RKO (cell line): ENCODE measurements at regions not wholly inside any gene's neighbourhood (a gene's known extent, or its start where the extent isn't known, plus 50 kb on each side); places are given as distances from the start of the nearest gene placed in this dataset.
A peak's percentile ranks its signal among the peaks of the same experiment; 100 is the strongest.
"Not testable (repeated sequence)": the region's sequence is repeated elsewhere in the genome, so short reads cannot be mapped to it uniquely, and the experiment has no call there.

Source experiments
- DNase-seq: peaks from one replicate; pipeline ENCODE4 v3.0.0-alpha.2; 2016; ENCODE audit warnings: low spot score

- no peak for DNase-seq
These were observed 466.1 kb downstream of the GPAT3 start for GRCh38 chr4:84001876-84002569.

GRCh38 chr4:83996254-83996653 lies 460.3 kb downstream of the GPAT3 start:
- DNase-seq = no peak

- DNase-seq = no peak
These were observed 457.9 kb downstream of the GPAT3 start for GRCh38 chr4:83993774-83994173.

DNA sequence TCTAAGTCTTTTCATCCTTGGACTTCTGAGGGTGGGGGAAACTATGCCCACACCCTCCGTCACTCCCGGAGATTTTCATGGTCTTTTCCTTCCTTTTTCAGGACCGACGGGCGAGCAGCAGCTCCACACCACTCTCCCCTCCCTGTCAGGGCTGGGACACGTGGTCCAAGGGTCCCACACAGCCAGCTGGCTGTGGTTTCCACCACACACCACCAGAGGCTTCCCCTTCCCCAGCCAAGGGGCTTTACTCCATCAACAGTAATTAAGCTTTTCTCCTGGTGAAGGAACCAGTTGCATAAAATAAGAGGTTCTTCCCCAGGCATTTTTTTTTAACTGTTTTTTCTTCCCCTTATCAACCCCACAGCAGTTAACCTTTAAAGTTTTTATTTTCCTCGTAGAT lies 453.9 kb downstream of the GPAT3 start:
- DNase-seq = no peak

GRCh38 chr4:83981156-83981555 lies 445.2 kb downstream of the GPAT3 start:
- no peak for DNase-seq

DNA sequence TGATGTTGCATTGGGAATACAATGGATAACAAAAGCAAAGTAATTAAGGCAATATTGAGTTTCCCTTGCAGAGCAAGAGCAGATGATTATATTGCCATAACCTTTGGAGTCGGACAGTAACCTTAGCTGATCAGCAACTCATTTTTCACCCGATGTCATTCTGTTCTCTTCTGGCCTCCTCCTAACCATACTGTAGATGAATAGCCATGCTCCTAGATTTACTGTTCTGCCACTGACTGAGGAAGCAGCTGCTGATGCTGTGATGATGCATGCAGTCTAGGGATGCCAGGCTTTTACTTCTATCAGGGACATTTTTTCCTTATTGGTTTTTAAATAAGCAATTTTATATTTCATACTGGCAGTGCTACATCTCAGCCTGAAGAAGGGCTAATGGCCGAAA lies 443.9 kb downstream of the GPAT3 start:
- DNase-seq = no peak

GRCh38 chr4:83974111-83974780 lies 438.3 kb downstream of the GPAT3 start:
- peak; percentile 28 for DNase-seq

- no peak for DNase-seq
These were observed 429.2 kb downstream of the GPAT3 start for GRCh38 chr4:83964996-83965541.

GRCh38 chr4:83962492-83962891 lies 426.6 kb downstream of the GPAT3 start:
- DNase-seq = no peak

GRCh38 chr4:83961575-83961974 lies 425.7 kb downstream of the GPAT3 start:
- DNase-seq = peak; percentile 32

DNA sequence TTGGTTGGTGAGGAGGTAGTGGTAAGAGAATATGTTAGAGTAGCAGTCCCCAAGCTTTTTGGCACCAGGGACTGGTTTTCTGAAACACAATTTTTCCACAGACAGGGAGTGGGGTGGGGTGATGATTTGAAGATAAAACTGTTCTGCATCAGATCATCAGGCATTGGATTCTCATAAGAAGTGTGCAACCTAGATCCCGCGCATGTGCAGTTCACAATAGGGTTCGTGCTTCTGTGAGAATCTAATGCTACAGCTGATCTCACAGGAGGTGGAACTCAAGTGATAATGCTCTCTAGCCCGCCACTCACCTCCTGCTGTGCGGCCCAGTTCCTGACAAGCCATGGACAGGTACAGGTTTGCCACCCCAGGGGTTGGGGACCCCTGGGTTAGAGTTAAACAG lies 423.3 kb downstream of the GPAT3 start:
- DNase-seq = no peak

GRCh38 chr4:83947830-83948193 lies 411.9 kb downstream of the GPAT3 start:
- DNase-seq = no peak

DNA sequence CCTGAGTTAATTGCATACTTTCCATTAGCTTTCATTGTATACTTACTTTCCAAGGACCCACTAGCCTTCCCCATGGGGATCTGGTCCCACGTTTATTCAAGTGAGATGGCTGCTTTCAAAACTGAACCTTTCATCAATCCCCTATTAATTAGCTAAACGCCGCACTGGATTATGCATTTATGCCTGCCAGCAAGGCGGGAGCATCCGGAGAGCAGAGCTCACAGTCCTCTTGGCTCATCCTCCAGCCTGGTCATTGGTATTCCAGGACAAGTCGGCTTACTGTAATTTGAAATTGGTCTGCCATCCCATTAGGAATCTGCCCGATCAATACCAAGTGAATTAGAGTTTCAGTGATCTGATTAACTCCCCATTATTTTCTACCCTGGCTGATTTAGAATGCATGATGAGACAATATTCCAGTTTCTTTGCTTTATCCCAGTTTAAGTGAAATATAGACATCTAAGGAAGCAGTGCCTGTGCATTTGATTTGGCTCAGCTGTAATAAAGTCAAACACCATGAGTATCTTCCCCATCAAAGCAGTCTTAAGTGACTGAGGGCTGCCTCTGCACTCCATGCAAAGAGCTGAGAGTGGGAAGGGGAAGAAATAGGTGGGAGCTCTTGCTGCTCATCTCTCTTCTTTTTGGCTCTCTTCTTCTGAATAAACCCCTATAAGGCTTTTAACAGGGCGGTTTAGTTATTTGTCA lies 411.4 kb downstream of the GPAT3 start:
- no peak for DNase-seq

DNA sequence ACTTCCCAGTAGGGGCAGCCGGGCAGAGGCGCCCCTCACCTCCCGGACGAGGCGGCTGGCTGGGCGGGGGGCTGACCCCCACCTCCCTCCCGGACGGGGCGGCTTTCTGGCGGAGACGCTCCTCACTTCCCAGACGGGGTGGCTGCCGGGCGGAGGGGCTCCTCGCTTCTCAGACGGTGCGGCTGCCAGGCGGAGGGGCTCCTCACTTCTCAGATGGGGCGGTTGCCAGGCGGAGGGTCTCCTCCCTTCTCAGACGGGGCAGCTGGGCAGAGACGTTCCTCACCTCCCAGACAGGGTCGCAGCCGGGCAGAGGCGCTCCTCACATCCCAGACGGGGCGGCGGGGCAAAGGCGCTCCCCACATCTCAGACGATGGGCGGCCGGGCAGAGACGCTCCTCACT lies 407.8 kb downstream of the GPAT3 start:
- DNase-seq = not testable (repeated sequence)

DNA sequence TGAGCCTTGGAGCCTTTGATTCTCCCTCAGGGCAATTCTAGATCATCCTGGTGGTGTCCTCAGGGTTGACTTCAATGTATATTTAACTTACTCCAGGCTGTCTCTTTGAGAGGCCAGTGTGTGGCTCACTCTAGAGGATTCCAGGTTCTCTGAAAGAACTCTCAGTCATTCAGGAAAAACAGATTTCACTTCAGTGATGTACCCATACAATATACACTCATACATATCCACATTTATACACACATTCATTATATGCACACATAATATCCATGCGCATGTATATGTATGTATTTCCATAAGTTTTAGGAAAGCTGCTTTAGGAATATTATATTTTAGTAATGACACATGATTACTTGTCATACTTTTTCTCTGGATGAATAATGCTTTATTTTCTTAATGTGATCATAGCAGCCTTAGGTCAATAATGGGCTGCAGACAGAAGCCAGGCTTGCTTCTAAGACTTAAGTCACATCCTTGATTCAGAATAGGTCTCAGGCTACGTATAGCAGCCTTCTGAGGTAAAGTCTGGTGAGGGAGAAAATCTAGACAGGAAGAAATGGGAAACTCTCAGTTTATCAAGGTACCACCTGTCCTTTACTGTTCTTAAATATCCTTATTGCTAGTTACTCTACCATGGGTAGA lies 397.0 kb downstream of the GPAT3 start:
- no peak for DNase-seq

DNA sequence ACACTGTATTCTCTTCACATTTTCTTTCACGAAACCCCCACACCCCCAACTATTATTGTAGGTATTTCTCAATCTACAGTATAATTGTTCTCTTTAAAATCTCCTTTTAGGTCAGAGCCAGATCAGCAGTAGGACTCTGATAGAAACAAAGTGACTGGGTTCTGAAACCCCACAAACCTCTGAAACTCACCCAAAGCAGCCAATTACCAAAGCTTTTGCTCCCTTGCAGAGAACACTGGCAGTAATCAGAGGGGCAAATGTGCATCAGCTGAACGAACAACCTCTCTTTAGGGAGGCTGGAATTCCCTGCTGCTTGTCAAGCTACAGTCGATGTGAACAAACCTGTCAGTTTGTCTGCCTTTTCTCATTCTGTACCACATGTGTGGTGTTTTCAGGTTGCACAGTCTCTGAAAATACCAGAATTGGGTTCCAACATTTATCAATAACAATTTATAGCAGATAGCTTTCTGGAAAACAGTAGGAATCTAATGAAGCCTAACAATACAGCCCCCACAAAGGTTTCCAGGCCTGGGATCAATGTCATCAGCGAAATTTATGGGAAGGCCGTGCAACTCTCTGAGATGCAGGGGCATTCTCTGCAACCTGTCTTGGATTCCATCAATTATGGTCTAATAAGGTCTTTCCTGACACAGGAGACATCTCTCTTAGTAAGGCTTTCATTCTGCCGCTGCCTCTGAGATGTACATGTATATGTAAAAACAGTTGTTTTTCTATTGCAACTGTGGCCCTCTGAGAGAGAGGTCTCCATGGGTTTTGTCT lies 395.9 kb downstream of the GPAT3 start:
- DNase-seq = no peak

DNA sequence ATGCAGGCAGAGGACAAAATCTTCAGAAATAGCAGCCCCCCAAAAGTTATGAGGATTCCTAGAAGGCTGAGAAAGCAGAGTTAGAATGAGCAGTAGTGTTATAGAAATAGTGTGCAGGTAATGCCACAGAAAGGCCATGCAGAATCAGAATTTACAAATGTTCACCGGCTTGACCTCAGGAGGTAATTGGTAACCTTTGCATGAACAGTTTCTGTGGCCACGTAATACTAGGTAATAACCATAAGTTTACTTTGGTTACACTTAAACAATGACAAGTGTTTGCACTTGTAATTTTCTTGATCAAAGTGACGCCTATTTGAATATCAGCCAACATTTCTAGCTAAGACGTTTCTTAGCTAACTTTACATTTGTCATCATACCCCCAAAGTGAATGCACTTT lies 393.6 kb downstream of the GPAT3 start:
- DNase-seq = no peak

GRCh38 chr4:83926950-83927349 lies 391.0 kb downstream of the GPAT3 start:
- DNase-seq = no peak

GRCh38 chr4:83923341-83923740 lies 387.4 kb downstream of the GPAT3 start:
- DNase-seq = no peak

DNA sequence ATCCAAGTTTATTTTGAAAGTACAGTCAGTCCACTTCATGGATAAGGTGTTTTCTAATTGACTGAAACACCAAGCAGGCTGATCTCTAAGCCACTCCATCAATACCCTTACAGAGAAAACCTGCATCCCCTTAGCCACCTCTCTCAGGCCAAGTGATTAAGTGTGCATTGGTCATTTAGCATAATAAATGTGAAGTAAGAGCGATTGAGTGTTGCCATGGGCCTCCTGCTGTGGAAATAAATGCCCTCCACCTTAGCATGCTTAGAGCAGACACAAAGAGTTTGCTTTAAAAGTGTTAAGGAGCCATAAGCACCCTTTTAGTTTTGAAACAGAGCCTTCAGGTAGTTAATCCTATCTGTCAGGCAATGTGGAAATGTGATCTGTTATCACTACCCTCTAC lies 386.5 kb downstream of the GPAT3 start:
- no peak for DNase-seq

- no peak for DNase-seq
These were observed 385.2 kb downstream of the GPAT3 start for GRCh38 chr4:83921124-83921523.

- no peak for DNase-seq
These were observed 384.5 kb downstream of the GPAT3 start for GRCh38 chr4:83920375-83920774.
